ENCODE measurements at regions not wholly inside any gene's neighbourhood (a gene's known extent, or its start where the extent isn't known, plus 50 kb on each side); places are given as distances from the start of the nearest gene placed in this dataset.

- H3K4me3 Mint-ChIP-seq: no peak overlapping the region
- no peak overlapping the region for H3K27ac Mint-ChIP-seq
Measured at GRCh38 chr10:28137907-28138880, 139.3 kb upstream of the ODAD2 start.

GRCh38 chr10:28135258-28135657 is 136.4 kb upstream of the ODAD2 start:
- no peak overlapping the region for H3K4me3 Mint-ChIP-seq
- no peak overlapping the region for H3K27ac Mint-ChIP-seq
- H3K36me3 Mint-ChIP-seq: peaks cover 7% of the 10 kb centered on the region
- no peaks in the 10 kb centered on the region for H3K4me1 Mint-ChIP-seq (ENCODE audit: unreplicated experiment)
- no peaks in the 10 kb centered on the region for H3K27me3 Mint-ChIP-seq
- no peak for TF ChIP-seq CTCF (conservative IDR thresholded peaks at IDR 0.05)
- DNase-seq (ENCODE audit: extremely low spot score, unreplicated experiment): no peak
- no peaks in the 10 kb centered on the region for H3K9me3 Mint-ChIP-seq

More at GRCh38 chr10:28137907-28138880, 139.3 kb upstream of the ODAD2 start:
- no peaks in the 10 kb centered on the region for H3K4me1 Mint-ChIP-seq (ENCODE audit: unreplicated experiment)
- H3K9me3 Mint-ChIP-seq: no peaks in the 10 kb centered on the region
- H3K27me3 Mint-ChIP-seq: no peaks in the 10 kb centered on the region
- DNase-seq (ENCODE audit: extremely low spot score, unreplicated experiment): no peak
- H3K36me3 Mint-ChIP-seq: peaks cover 7% of the 10 kb centered on the region
- no peak for TF ChIP-seq CTCF (conservative IDR thresholded peaks at IDR 0.05)

- Mint-ChIP-seq H3K27me3 (no peaks in the 10 kb centered on the region), H3K27ac (no peak overlapping the region), H3K4me3 (no peak overlapping the region), H3K9me3 (peaks cover 11% of the 10 kb centered on the region), H3K36me3 (peaks cover 12% of the 10 kb centered on the region), H3K4me1 (ENCODE audit: unreplicated experiment) (no peaks in the 10 kb centered on the region)
- no peak for DNase-seq (ENCODE audit: extremely low spot score, unreplicated experiment)
- TF ChIP-seq CTCF (conservative IDR thresholded peaks at IDR 0.05): no peak
Measured at GRCh38 chr10:28130267-28130666, 131.4 kb upstream of the ODAD2 start.

- DNase-seq (ENCODE audit: extremely low spot score, unreplicated experiment): no peak
- Mint-ChIP-seq H3K27ac (no peak overlapping the region), H3K36me3 (peaks cover 12% of the 10 kb centered on the region), H3K4me1 (ENCODE audit: unreplicated experiment) (no peaks in the 10 kb centered on the region), H3K9me3 (peaks cover 11% of the 10 kb centered on the region), H3K4me3 (no peak overlapping the region), H3K27me3 (no peaks in the 10 kb centered on the region)
- no peak for TF ChIP-seq CTCF (conservative IDR thresholded peaks at IDR 0.05)
Measured at GRCh38 chr10:28127881-28128280, 129.0 kb upstream of the ODAD2 start.

GRCh38 chr10:28125701-28126100 is 126.8 kb upstream of the ODAD2 start:
- no peak for TF ChIP-seq CTCF (conservative IDR thresholded peaks at IDR 0.05)
- no peak overlapping the region for H3K4me3 Mint-ChIP-seq
- H3K27me3 Mint-ChIP-seq: no peaks in the 10 kb centered on the region
- no peak for DNase-seq (ENCODE audit: extremely low spot score, unreplicated experiment)
- H3K36me3 Mint-ChIP-seq: peaks cover 12% of the 10 kb centered on the region
- peaks cover 11% of the 10 kb centered on the region for H3K9me3 Mint-ChIP-seq
- no peaks in the 10 kb centered on the region for H3K4me1 Mint-ChIP-seq (ENCODE audit: unreplicated experiment)
- no peak overlapping the region for H3K27ac Mint-ChIP-seq

Measured in type B pancreatic cell (in vitro differentiated cells).